ENCODE measurements at regions not wholly inside any gene's neighbourhood (a gene's known extent, or its start where the extent isn't known, plus 50 kb on each side); places are given as distances from the start of the nearest gene placed in this dataset.

GRCh38 chr14:45949479-45949878, 696.5 kb upstream of the MIS18BP1 start:
- no peak for TF ChIP-seq CTCF (IDR thresholded peaks at IDR 0.05)
- TF ChIP-seq EP300 (IDR thresholded peaks at IDR 0.05) = no peak

Data from ovary (tissue), 3 donors.